Stomach (tissue), 4 donors: ENCODE measurements at regions not wholly inside any gene's neighbourhood (a gene's known extent, or its start where the extent isn't known, plus 50 kb on each side); places are given as distances from the start of the nearest gene placed in this dataset.

ENCODE experiments used
- EP300 ChIP-seq: sonication (generic); formaldehyde crosslinking; IDR thresholded peaks from one replicate; pipeline ENCODE4 v1.6.1; 2017; ENCODE audit warnings: antibody characterized with exemption
- POLR2A ChIP-seq, 4 donors: fragments of 450-650 bp; IDR thresholded peaks; one replicate each; pipeline ENCODE4 v1.6.1; 2016; ENCODE audit warnings: antibody characterized with exemption in 4 of 4, control low read depth in 2 of 4, mild to moderate bottlenecking in 1 of 4, moderate library complexity in 1 of 4
- POLR2AphosphoS5 ChIP-seq, 3 donors: sonication (generic); formaldehyde crosslinking; IDR thresholded peaks; one replicate each; pipeline ENCODE4 v1.6.1; 2016; ENCODE audit warnings: antibody characterized with exemption in 3 of 3
- TF ChIP-seq, protein P1 (sequence below), 7 experiments: fragments of 450-650 bp in 4 of 7; fragments of 200-600 bp in 3 of 7; sonication (generic) in 3 of 7; IDR thresholded peaks; one replicate each; pipeline ENCODE4 v1.5.1; 2016 to 2019; ENCODE audit warnings: antibody characterized with exemption in 7 of 7, control low read depth in 2 of 7, mild to moderate bottlenecking in 1 of 7

DNA sequence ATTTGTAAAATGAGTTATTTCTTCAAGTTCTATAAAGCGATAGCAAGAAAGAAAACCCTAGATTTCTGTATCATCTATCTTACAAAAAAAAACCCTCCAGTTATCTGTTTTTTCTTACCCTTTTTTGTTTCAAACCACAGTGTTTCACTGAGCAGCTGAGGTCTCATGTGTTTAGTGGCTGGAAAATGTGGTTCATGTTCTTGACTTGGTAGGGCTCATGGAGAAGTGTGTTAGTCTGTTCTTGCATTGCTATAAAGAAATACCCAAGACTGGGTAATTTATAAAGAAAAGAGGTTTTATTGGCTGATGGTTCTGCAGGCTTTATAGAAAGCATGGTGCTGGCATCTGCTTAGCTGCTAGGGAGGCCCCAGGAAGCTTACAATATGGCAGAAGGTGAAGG, 147.3 kb upstream of the NABP1 start:
- TF ChIP-seq POLR2AphosphoS5 (IDR thresholded peaks at IDR 0.05) = no peak
- TF ChIP-seq, protein P1, sequence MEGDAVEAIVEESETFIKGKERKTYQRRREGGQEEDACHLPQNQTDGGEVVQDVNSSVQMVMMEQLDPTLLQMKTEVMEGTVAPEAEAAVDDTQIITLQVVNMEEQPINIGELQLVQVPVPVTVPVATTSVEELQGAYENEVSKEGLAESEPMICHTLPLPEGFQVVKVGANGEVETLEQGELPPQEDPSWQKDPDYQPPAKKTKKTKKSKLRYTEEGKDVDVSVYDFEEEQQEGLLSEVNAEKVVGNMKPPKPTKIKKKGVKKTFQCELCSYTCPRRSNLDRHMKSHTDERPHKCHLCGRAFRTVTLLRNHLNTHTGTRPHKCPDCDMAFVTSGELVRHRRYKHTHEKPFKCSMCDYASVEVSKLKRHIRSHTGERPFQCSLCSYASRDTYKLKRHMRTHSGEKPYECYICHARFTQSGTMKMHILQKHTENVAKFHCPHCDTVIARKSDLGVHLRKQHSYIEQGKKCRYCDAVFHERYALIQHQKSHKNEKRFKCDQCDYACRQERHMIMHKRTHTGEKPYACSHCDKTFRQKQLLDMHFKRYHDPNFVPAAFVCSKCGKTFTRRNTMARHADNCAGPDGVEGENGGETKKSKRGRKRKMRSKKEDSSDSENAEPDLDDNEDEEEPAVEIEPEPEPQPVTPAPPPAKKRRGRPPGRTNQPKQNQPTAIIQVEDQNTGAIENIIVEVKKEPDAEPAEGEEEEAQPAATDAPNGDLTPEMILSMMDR (IDR thresholded peaks at IDR 0.05) = no peak
- TF ChIP-seq POLR2A (IDR thresholded peaks at IDR 0.05) = no peak
- no peak for TF ChIP-seq EP300
